Spleen (tissue), 7 donors: ENCODE measurements at regions not wholly inside any gene's neighbourhood (a gene's known extent, or its start where the extent isn't known, plus 50 kb on each side); places are given as distances from the start of the nearest gene placed in this dataset.

Experiments used
- CTCF ChIP-seq, 11 experiments: fragments of 200-600 bp in 7 of 11; fragments of 450-650 bp in 4 of 11; sonication (generic) in 4 of 11; IDR thresholded peaks in 8 of 11; conservative IDR thresholded peaks in 3 of 11; 1 replicate in 7 of 11; 2 replicates in 4 of 11; pipeline versions ENCODE4 v1.4.0 to v1.8.0; 2016 to 2021; ENCODE audit warnings: antibody characterized with exemption in 11 of 11, inconsistent platforms in 4 of 11, mild to moderate bottlenecking in 1 of 11
- POLR2A ChIP-seq, 3 donors: fragments of 450-650 bp; IDR thresholded peaks; one replicate each; pipeline ENCODE4 v1.5.1; 2017; ENCODE audit warnings: antibody characterized with exemption in 3 of 3, mild to moderate bottlenecking in 1 of 3
- donor health status: DM: no; HTN: no; CAD: no; lungs with moderate emphysema.
- donor health status: DM: no; HTN: no; CAD: no.
- donor health status: DM: no; HTN: no; CAD: no.

GRCh38 chr10:42937048-42937447, 139.8 kb upstream of the RET start:
- TF ChIP-seq POLR2A (IDR thresholded peaks at IDR 0.05) (no peak), CTCF (IDR thresholded peaks at IDR 0.05 in 8 of 11, conservative IDR thresholded peaks at IDR 0.05 in 3 of 11) (no peak)
